GM21825 (cell line): ENCODE measurements at regions not wholly inside any gene's neighbourhood (a gene's known extent, or its start where the extent isn't known, plus 50 kb on each side); places are given as distances from the start of the nearest gene placed in this dataset.
"Not testable (repeated sequence)": the region's sequence is repeated elsewhere in the genome, so short reads cannot be mapped to it uniquely, and the experiment has no call there.

Experiments used
- ATAC-seq: cut with Tn5 transposase; IDR thresholded peaks from one replicate; pipeline ENCODE4 v1.9.1; 2021; ENCODE audit warnings: mild to moderate bottlenecking, moderate library complexity; ENCODE audit not compliant: unreplicated experiment

DNA sequence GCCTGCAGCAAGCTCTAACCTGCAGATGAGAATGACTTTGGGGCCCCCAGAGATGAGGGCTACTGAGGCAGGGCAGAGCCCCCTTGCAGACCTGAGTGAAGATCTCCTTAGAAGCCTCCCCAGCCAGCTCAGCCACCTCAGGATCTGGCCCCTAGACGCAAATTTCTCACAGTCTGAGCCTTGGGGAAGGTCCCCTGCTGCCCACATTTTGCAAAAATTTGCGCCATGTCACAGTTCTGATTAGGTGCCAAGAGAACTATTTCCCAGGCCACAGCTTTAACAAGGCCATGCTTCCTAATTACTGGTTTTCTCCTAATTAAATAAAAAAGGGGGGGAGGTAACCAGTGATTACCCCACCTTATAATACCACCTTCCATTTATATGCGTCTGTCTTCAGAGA lies 81.0 kb upstream of the HES1 start:
- ATAC-seq, result no peak

DNA sequence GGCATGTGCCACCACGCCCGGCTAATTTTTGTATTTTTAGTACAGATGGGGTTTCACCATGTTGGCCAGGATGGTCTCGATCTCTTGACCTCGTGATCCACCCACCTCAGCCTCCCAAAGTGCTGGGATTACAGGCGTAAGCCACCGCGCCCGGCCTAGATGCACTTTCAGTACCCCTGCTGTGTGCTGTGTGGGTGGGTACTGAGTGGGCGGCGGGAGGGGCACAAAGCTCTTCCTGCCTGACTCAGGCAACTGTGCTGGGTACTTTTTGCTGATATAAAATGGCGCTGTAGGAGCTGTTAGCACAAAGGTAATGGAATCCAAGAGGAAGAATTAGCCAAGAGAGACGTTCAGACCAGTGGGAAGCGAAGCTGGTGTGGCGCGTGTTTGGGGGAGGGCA lies 79.6 kb upstream of the HES1 start:
- not testable (repeated sequence) for ATAC-seq

DNA sequence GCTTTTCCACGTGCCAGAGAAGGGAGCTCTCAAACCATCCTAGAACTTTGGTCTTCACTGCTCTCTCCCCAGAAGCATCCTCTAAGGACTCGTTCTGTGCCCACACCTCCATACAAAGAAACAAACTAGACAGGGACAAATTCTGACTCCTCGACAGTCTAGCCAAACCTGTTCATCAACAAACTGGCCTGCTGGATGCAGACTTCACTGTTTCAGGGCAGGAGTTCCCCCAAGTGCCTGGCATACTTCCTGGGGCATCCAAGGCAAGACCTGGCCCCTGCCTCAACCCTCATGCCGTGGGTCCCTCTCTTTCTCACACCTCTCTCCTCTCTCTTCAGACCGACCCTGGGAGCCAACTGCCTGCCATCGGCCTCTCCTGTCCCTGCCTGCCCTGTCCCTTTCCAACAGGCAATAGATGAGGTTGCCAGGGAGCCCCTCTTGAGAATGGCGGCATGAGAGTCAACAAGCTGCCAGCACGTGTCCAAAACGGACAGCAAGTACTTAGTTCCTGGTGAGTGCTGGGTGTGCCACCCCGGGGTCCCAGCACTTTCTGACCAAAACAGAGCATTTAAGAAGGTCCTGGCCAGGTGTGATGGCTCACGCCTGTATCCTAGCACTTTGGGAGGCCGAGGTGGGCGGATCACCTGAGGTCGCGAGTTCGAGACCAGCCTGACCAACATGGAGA lies 79.1 kb upstream of the HES1 start:
- no peak for ATAC-seq

DNA sequence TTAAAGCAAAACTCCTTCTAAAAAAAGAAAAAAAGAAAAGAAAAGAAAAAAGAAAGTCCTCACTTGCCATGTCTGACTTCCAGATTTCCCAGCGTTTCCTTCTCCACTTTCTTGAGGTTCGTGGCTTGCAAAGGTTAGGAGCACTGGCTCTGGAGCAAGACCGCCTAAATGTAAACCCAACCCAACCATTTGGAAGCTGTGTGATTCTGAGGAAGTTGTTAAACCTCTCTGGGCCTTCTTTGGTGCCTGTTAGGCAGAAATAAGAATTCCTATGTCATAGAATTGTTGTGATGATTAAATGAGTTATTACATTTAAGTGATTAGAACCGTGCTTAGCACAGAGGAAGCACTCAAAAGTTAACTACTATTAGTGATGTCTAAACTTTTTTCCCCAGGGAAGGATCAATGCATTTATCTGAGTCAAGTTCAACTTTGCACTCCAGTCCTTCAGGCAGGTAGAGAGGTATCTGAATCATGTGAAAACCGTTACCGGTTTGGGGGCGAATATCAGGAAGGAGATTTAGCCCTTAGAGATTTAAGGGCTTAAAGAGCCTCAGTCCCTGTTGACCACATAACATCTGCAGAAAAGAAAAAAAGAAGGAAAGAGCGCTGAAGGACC lies 78.3 kb upstream of the HES1 start:
- ATAC-seq, result no peak

DNA sequence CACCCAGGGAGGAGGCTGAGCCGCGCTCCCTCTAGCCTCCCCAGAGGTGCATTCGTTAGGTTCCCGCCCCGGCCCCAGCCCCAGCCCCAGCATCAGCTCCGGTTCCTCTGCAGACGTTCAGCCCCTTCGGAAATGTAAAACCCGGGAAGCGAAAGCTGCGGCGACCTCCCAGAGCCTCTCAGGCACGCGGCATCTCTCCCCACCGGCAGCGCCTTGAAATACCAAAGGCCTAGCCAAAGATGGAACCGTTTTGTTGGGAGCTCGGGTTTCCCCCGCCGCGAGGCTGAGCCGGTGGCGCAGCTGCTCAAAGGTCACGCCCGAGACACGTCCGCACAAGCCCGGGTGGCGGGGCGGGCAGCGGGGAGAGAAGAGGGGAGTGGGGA lies 77.8 kb upstream of the HES1 start:
- peak; percentile 68 for ATAC-seq

DNA sequence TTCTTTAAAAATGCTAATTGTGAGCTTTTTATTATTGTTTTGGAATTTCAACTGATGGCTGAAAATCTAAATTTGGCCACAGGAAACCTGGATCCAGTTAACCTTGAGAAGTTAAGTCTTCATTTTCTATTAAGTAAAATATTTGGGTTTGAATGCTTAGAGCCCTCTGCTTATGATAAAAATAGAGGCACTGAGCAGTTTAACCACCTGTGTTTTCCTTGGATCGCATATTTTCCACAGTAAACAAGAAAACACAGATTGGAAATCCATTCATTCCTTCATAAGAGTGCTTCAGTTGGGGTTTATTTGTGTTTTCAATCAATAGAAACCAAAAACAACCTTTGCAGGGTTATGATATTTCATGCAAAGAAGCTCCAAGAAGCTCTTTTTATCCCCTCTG lies 77.2 kb upstream of the HES1 start:
- ATAC-seq, result no peak

DNA sequence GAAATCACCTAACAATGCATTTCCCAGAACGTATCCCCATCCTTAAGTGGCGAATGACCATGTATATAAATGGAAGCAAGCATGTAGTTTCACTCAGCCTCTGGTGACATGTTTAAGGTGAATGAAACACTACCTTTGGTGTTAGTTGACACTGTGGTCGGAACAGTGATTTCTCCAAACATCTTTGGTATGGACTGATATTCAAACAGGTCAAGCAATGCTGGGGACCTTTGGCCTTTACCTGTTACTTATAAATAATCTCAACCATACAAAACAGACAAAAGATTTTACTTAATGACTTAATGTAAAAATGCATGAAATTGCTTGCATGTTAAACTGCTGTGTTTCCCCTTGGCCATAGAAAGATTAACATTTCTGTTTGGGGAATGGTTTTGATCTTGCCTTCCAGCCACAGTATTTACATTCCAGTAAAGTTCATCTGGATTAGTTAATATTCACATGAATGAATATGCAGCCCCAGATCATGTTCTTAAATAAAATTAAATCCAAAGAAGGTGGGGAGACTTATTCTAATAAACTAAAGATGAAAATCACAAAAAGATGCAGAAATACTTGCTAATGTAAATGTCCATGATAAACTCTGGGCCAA lies 74.4 kb upstream of the HES1 start:
- ATAC-seq, result no peak

DNA sequence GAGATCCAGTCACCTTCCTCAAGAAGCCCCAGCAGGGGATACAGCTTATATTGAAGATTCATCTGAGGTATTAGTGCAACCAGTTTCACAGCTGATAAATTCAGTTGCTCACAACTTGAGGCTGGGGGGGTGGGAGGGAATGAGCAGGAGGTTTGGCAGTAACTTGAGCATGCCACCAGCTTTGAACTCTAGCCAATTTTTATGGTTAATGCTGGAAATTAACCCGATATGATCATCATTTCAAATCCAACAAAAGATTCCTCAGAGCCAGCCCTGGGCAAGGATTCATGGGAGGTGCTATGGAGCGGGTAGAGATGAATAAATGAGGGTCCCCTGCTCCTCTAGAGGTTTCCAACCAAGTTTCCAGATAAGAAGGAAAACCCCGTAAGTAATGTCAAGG lies 73.1 kb upstream of the HES1 start:
- ATAC-seq, result no peak

DNA sequence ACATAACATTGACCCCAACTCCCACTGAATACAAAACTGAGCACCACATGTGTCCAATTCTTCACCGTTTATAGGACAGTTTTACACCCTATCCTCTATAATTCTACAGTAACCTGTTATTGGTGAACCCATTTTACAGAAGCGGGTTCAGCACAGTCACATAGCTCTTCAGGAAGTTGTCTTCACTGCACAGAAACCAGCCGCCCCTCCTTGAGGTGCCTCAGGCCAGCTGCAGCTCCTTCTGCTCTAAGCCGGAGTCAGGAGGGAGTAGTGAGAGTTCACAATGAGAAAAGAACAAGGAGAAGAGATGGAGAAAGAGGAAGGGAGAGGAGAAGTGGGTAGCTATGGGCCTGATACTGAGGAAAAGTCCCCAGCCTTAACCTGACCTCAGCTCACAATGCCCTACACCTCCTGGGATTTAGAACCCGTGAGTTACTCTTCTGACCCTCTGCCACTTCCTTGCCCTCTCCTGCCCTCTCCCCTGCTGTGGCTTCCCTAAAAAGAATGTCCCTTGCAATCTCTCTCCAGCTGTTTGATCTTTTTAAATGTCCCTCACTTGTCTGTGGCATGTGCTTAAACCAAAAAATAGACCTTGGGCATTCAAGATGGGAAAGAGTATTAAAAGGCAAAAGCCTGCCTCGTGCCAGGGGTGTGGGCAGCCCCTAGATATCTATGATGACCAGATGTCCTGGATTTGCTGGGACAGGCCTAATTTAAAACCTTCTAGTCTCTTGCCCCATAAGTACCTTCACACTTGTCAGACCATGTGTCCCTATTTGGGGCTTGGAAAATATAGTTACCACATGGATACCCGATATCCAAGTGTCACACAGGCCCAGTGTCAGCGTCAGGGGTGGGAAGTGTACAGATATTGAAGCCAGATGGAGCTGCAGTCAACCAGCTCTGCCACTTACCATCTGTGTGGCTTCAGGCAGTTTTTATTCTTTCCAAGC lies 71.3 kb upstream of the HES1 start:
- no peak for ATAC-seq

DNA sequence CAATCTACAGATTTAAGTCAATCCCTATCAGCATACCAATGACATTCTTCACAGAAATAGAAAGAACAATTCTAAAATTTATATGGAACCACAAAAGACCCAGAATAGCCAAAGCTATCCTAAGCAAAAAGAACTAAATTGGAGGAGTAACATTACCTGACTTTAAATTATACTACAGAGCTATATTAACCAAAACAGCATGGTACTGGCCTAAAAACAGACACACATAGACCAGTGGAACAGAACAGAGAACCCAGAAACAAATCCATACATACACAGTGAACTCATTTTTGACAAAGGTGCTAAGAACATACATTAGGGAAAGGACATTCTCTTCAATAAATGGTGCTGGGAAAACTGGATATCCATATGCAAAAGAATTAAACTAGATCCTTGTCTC lies 68.6 kb upstream of the HES1 start:
- ATAC-seq, result not testable (repeated sequence)

DNA sequence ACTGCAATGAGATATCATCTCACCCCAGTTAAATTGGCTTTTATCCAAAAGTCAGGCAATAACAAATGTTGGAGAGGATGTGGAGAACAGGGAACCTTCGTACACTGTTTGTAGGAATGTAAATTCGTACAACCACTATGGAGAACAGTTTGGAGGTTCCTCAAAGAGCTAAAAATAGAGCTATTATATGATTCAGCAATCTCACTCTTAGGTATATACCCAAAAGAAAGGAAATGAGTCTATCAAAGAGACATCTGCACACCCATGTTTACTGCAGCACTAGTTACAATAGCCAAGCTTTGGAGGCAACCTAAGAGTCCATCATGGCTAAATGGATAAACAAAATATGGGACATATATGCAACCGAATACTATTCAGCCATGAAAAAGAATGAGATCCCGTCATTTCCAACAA lies 68.0 kb upstream of the HES1 start:
- no peak for ATAC-seq

DNA sequence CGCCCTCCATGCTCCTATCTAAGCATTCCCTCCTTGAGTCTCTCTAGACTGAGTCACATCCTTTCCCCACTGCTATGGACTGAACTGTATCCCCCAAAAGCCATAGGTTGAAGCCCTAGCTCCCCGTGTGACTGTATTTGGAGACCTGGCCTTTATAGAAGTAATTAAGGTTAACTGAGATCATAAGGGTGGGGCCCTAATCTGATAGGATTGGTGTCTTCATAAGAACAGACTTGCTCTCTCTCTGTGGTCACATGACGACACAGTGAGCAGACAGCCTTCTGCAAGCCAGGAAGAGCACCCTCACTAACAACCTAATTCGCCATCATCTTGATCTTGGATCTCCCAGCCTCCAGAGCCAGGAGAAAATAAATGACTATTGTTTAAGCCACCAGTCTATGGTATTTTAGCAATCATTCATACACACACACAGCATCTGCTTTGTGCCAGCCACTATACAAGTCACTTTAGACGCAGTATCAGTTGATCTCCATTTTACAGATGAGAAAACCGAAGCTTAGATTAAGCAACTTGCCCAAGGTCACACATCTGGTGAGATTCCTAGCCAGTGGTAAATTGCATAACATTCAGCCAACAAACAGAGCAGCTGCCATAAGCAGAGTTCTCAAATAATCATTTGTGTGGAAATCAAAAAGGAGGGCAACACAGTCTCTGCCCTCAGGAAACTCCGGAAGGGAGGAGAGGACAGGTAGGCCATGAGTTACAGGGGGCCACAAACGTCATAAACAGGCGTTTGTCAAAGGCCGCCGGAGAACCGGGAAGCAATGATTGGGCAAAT lies 66.3 kb upstream of the HES1 start:
- ATAC-seq, result no peak

DNA sequence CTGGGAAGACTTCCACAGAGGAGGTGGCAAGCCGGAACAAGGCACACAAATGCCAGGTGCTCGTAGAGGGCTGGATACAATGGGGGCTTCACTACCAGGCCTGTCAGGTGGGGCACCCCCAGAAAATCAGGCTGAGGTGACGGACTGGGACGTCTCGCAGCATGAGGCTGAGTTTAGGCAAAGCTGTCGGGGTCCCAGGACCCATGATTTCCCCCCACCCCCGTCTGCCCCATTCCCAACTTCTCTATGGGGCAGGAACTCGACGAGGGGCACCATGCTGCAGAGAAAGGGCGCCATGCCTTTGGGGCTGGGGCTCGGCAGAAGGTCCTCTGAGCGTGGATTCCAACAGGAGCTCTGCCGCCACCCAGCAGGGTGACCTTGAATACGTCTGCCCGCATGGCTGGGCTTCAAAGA lies 65.7 kb upstream of the HES1 start:
- no peak for ATAC-seq

DNA sequence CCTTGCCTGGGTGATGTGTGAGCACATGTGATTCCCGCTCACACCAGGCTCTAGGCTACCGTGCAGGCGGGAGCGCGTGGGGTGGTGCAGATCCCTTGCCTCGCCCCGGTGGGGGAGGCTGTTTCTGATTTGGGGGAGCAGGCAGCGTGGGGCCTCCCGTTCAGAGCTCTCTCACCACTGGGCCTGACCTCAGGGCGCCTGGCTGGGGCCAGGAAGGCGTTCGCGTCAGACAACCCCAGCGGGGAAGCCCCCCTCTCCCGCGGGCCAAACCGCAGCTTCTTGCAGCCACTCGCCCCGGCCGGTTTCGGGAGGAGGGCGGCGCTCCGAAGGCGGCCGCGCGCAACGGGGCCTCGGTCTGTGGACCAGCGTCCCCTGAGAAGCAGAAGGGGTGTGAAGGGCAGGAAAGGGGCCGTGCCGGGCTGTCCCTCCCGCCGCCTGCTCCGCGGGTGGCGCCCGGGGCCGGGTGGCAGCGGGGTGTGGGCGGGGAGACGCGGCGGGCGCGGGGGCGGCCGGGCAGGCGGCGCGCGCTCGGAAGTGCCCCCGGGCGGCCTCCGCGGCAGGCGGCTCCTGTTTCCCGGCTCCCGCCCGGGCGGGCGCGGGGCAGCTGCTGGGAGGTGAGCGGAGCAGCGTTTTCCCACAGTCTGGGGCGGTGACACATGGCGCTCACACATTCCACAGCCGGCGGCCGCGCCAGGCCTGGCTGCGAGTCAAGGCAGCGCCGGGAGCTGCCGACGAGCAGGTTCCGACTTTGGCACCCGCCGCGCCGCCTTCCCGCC lies 65.1 kb upstream of the HES1 start:
- ATAC-seq, result peak; percentile 94

DNA sequence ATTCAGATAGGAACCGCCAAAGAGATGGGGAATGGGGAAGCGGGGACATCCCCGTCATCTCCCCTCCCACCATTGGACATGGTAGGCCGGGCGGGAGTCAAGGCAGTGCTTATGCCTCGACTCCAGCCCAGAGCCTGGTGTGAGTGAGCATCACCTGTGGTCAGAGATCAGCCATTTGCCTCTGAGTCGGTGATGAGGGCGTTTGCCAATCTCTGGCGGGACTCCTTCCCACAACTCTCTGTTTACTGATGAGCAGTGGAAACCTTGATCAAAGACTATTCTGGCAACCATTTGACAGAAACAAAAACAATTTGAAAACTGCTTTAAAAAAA lies 63.9 kb upstream of the HES1 start:
- ATAC-seq, result no peak

DNA sequence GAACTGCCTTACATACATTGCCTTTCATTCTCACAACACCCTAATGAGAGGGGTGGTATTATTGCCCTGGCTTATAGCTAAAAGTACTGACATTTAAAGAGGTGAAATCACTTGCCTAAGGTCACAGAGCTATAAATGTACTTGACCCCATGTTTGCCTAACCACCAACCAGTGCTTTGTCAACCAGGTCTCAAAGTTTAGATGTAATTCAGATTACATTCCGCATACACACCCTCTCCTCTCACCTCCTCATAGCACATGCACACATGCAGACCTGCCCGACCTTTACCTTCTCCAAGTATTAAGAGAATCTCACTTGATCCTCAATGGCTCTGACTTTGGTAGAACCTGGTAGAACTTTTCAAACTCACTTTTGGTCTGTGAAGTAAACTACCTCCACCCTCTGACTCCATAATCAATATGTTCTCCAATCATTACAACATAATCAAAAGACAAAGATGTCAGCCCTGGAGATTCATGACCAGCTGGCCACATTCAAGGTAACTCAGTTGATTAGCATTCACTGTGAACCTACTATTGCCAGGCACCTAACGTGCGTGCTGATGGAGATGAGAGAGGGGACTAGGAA lies 63.2 kb upstream of the HES1 start:
- no peak for ATAC-seq

DNA sequence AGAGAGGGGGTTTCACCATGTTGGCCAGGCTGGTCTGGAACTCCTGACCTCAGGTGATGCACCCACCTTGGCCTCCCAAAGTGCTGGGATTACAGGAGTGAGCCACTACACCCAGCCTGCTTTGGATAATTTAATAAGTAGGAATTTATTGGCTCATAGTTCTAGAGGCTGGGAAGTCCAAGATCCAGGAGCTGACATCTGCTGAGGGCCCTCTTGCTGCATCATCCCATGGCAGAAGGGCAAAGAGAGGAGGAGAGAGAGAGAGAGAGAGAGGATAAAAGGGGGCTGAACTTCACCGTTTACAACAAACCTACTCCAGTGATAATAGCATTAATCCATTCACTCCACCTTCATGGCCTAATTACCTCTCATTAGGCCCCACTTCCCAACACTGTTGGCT lies 62.0 kb upstream of the HES1 start:
- no peak for ATAC-seq

DNA sequence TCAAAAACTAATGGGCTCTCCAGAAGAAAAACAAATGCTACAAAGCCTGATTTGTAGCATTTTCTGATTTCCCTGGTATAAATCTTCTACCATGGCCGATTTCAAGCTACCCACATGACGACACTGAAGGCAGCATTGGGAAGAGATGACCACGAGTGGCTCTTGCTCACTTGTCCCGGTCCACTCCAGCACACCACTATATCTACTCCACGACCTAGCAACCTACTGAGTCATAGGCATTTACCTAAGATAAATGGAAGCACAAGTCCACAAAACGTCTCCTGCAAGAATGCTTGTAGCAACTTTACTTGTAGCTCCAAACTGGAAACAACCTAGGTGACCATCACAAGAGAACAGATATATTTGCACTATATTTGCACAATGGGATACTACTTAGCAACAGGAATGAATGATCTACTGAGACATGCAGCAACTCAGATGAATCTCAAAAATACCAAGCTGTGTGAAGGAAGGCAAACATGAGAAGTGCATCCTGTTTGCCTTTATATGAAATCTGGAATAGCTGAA lies 60.8 kb upstream of the HES1 start:
- no peak for ATAC-seq

DNA sequence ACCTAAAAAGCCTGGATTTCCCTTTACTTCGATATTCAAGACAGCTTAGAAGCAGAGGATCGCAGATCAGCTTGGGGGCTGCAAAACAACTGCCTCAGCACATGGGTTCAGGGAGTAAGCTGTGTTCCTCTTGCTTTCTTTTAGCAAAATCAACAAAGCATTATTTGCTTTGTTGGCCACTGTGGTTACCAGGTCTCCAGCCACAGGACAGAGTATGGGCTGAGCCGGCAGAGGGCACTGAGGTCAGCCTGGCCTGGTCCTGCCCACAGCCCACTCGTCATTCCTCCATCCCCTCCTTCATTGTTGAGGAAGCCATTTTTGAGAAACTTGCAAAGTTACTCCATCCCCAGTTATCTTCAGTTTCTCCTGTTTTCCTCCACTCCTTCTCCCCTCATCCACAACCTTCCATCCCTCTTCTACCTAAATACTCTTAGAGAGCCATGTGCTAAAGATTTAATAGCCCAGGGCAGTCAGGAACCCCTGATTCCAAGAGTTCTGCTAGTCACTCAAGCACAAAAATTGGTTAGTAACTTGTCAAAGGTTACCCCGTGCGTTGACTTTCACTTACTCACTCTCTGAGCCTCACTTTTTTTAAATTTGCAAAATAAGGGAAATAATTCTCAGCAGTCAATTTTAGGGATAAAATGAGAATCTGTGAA lies 60.0 kb upstream of the HES1 start:
- no peak for ATAC-seq
